K562 (cell line): ENCODE measurements at regions not wholly inside any gene's neighbourhood (a gene's known extent, or its start where the extent isn't known, plus 50 kb on each side); places are given as distances from the start of the nearest gene placed in this dataset.

Experiments used
- FOXJ3 ChIP-seq: sonication (generic); formaldehyde crosslinking; IDR thresholded peaks from 2 replicates; pipeline ENCODE4 v1.4.0; 2020; ENCODE audit warnings: mild to moderate bottlenecking, missing genetic modification reagents
- HCFC1 ChIP-seq: IDR thresholded peaks from 2 replicates; pipeline ENCODE4 v1.6.1; 2012; ENCODE audit warnings: low read depth, low read length, improper control_type of control experiment
- HDGF ChIP-seq: fragments of 450-650 bp; IDR thresholded peaks from 2 replicates; pipeline ENCODE4 v1.6.1; 2016
- MAFK ChIP-seq: IDR thresholded peaks from 2 replicates; pipeline ENCODE4 v1.6.1; 2011; ENCODE audit warnings: low read length, improper control_type of control experiment
- NCOA6 ChIP-seq: fragments of 450-650 bp; IDR thresholded peaks from 2 replicates; pipeline ENCODE4 v1.6.1; 2017; ENCODE audit warnings: mild to moderate bottlenecking
- SETDB1 ChIP-seq: IDR thresholded peaks from one replicate; pipeline ENCODE4 v1.6.1; 2012; ENCODE audit warnings: low read length, control low read depth, inconsistent platforms
- SREBF2 ChIP-seq: sonication (generic); formaldehyde crosslinking; IDR thresholded peaks from 2 replicates; pipeline ENCODE4 v1.4.0; 2020; ENCODE audit warnings: mild to moderate bottlenecking, missing genetic modification reagents
- ZNF586 ChIP-seq: fragments of 450-650 bp; formaldehyde crosslinking; conservative IDR thresholded peaks from 2 replicates; pipeline ENCODE4 v1.4.0; 2020; ENCODE audit warnings: mild to moderate bottlenecking, moderate library complexity
- TF ChIP-seq, protein P1 (sequence below): fragments of 250-450 bp; sonication (Bioruptor Pico); IDR thresholded peaks from 2 replicates; pipeline ENCODE4 v1.8.0; 2021; ENCODE audit warnings: moderate library complexity, mild to moderate bottlenecking, inconsistent platforms
- TF ChIP-seq, protein P2 (sequence below), 3 experiments: IDR thresholded peaks in 2 of 3; conservative IDR thresholded peaks in 1 of 3; 2 replicates each; pipeline ENCODE4 v1.5.1; 2011 to 2012; ENCODE audit warnings: low read length in 3 of 3, mild to moderate bottlenecking in 3 of 3, control low read depth in 2 of 3, improper control_type of control experiment in 1 of 3, inconsistent platforms in 1 of 3, low read depth in 1 of 3, mixed read lengths in 1 of 3, moderate library complexity in 1 of 3; ENCODE audit not compliant: insufficient read depth in 2 of 3

DNA sequence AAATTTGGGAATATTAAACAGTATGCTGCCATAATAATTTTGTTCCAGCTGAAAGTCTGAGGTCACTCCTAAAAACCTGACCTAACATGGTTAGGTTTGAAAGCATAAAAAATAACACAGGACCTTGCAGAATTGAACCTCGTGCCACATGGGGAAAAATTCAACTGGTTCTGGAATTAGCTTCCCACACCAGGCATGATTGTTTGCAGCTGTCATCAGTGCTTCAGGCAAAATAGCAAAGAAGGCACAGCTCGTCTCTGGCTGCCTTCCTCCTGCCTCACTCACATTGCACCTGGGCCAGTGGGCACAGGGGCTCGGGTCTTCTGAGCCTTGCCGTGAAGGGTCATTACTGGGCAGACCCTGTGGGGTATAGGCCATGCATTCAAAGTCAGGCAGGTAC, 153.8 kb upstream of the ARHGAP20 start:
- TF ChIP-seq SETDB1 = no peak
- TF ChIP-seq, protein P1, sequence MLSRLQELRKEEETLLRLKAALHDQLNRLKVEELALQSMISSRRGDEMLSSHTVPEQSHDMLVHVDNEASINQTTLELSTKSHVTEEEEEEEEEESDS (CRISPR knock-in tag) = no peak
- no peak for TF ChIP-seq ZNF586 (CRISPR knock-in tag)
- no peak for TF ChIP-seq FOXJ3 (CRISPR knock-in tag)
- TF ChIP-seq, protein P2, sequence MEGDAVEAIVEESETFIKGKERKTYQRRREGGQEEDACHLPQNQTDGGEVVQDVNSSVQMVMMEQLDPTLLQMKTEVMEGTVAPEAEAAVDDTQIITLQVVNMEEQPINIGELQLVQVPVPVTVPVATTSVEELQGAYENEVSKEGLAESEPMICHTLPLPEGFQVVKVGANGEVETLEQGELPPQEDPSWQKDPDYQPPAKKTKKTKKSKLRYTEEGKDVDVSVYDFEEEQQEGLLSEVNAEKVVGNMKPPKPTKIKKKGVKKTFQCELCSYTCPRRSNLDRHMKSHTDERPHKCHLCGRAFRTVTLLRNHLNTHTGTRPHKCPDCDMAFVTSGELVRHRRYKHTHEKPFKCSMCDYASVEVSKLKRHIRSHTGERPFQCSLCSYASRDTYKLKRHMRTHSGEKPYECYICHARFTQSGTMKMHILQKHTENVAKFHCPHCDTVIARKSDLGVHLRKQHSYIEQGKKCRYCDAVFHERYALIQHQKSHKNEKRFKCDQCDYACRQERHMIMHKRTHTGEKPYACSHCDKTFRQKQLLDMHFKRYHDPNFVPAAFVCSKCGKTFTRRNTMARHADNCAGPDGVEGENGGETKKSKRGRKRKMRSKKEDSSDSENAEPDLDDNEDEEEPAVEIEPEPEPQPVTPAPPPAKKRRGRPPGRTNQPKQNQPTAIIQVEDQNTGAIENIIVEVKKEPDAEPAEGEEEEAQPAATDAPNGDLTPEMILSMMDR (IDR thresholded peaks at IDR 0.05 in 2 of 3, conservative IDR thresholded peaks at IDR 0.05 in 1 of 3; ENCODE audit: insufficient read depth in 2 of 3, low read depth in 1 of 3, low read length in 3 of 3) = no peak
- no peak for TF ChIP-seq SREBF2 (CRISPR knock-in tag)
- TF ChIP-seq HCFC1 = no peak
- TF ChIP-seq MAFK = no peak
- TF ChIP-seq NCOA6 = no peak
- no peak for TF ChIP-seq HDGF
